ENCODE measurements at regions not wholly inside any gene's neighbourhood (a gene's known extent, or its start where the extent isn't known, plus 50 kb on each side); places are given as distances from the start of the nearest gene placed in this dataset.

DNA sequence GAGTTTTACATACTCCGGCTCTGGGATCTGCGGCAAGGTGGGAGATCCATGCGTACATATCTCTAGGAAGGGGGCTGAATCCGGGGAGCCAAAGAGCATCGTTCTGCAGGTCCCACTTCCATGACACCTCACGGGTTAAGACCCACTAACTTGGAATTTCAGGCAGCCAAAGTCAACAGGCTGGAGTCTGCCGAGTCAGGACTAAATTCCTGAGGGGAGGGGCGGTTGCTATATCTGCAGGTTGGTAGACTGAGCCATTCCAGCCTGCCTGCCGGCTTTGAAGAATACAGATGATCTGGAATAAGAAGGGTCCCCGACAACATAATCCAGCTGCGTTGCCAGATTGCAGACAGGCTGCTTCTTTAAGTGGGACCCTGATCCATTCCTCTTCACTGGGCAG is 65.4 kb upstream of the PEX5L start:
- TF ChIP-seq, protein P1, sequence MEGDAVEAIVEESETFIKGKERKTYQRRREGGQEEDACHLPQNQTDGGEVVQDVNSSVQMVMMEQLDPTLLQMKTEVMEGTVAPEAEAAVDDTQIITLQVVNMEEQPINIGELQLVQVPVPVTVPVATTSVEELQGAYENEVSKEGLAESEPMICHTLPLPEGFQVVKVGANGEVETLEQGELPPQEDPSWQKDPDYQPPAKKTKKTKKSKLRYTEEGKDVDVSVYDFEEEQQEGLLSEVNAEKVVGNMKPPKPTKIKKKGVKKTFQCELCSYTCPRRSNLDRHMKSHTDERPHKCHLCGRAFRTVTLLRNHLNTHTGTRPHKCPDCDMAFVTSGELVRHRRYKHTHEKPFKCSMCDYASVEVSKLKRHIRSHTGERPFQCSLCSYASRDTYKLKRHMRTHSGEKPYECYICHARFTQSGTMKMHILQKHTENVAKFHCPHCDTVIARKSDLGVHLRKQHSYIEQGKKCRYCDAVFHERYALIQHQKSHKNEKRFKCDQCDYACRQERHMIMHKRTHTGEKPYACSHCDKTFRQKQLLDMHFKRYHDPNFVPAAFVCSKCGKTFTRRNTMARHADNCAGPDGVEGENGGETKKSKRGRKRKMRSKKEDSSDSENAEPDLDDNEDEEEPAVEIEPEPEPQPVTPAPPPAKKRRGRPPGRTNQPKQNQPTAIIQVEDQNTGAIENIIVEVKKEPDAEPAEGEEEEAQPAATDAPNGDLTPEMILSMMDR (IDR thresholded peaks at IDR 0.05; ENCODE audit: low read length): no peak
- no peak for TF ChIP-seq EZH2 (IDR thresholded peaks at IDR 0.05; ENCODE audit: borderline replicate concordance, low read length)

All from OCI-LY1 (cell line).